ENCODE measurements at regions not wholly inside any gene's neighbourhood (a gene's known extent, or its start where the extent isn't known, plus 50 kb on each side); places are given as distances from the start of the nearest gene placed in this dataset.

- Mint-ChIP-seq H3K27me3 (ENCODE audit: low read depth) (peaks cover 2% of the 10 kb centered on the region), H3K4me1 (ENCODE audit: low read depth) (peaks cover 15% of the 10 kb centered on the region), H3K4me3 (ENCODE audit: unreplicated experiment) (no peak overlapping the region), H3K36me3 (ENCODE audit: low read depth) (no peaks in the 10 kb centered on the region), H3K9me3 (ENCODE audit: low read depth) (peaks cover 2% of the 10 kb centered on the region), H3K27ac (ENCODE audit: unreplicated experiment) (no peak overlapping the region)
- DNase-seq (ENCODE audit: low spot score), result no peak
- no peak for TF ChIP-seq CTCF (IDR thresholded peaks at IDR 0.05)
These were observed 315.5 kb upstream of the AZI2 start for GRCh38 chr3:28664123-28664522.

GRCh38 chr3:28667646-28668621, 319.3 kb upstream of the AZI2 start:
- H3K36me3 Mint-ChIP-seq (ENCODE audit: low read depth), result no peaks in the 10 kb centered on the region
- no peak overlapping the region for H3K27ac Mint-ChIP-seq (ENCODE audit: unreplicated experiment)
- peaks cover 8% of the 10 kb centered on the region for H3K4me1 Mint-ChIP-seq (ENCODE audit: low read depth)
- no peaks in the 10 kb centered on the region for H3K9me3 Mint-ChIP-seq (ENCODE audit: low read depth)
- no peak overlapping the region for H3K4me3 Mint-ChIP-seq (ENCODE audit: unreplicated experiment)
- H3K27me3 Mint-ChIP-seq (ENCODE audit: low read depth), result peaks cover 2% of the 10 kb centered on the region
- peak; percentile 89 for TF ChIP-seq CTCF (IDR thresholded peaks at IDR 0.05)
- DNase-seq (ENCODE audit: low spot score), result no peak

- Mint-ChIP-seq H3K27ac (ENCODE audit: unreplicated experiment) (no peak overlapping the region), H3K36me3 (ENCODE audit: low read depth) (no peaks in the 10 kb centered on the region), H3K4me1 (ENCODE audit: low read depth) (no peaks in the 10 kb centered on the region), H3K27me3 (ENCODE audit: low read depth) (peaks cover 5% of the 10 kb centered on the region), H3K4me3 (ENCODE audit: unreplicated experiment) (no peak overlapping the region), H3K9me3 (ENCODE audit: low read depth) (no peaks in the 10 kb centered on the region)
- TF ChIP-seq CTCF (IDR thresholded peaks at IDR 0.05), result no peak
- no peak for DNase-seq (ENCODE audit: low spot score)
These were observed 321.2 kb upstream of the AZI2 start for GRCh38 chr3:28669870-28670269.

GRCh38 chr3:28672406-28672805, 323.8 kb upstream of the AZI2 start:
- H3K4me1 Mint-ChIP-seq (ENCODE audit: low read depth), result no peaks in the 10 kb centered on the region
- DNase-seq (ENCODE audit: low spot score), result no peak
- TF ChIP-seq CTCF (IDR thresholded peaks at IDR 0.05), result no peak

GRCh38 chr3:28673446-28673845, 324.8 kb upstream of the AZI2 start:
- H3K4me1 Mint-ChIP-seq (ENCODE audit: low read depth), result no peaks in the 10 kb centered on the region
- H3K27me3 Mint-ChIP-seq (ENCODE audit: low read depth), result peaks cover 4% of the 10 kb centered on the region
- H3K9me3 Mint-ChIP-seq (ENCODE audit: low read depth), result peaks cover 5% of the 10 kb centered on the region
- no peak for DNase-seq (ENCODE audit: low spot score)
- H3K36me3 Mint-ChIP-seq (ENCODE audit: low read depth), result no peaks in the 10 kb centered on the region
- no peak overlapping the region for H3K27ac Mint-ChIP-seq (ENCODE audit: unreplicated experiment)
- no peak overlapping the region for H3K4me3 Mint-ChIP-seq (ENCODE audit: unreplicated experiment)
- no peak for TF ChIP-seq CTCF (IDR thresholded peaks at IDR 0.05)

More at GRCh38 chr3:28672406-28672805, 323.8 kb upstream of the AZI2 start:
- Mint-ChIP-seq H3K9me3 (ENCODE audit: low read depth) (peaks cover 5% of the 10 kb centered on the region), H3K27me3 (ENCODE audit: low read depth) (peaks cover 3% of the 10 kb centered on the region), H3K4me3 (ENCODE audit: unreplicated experiment) (no peak overlapping the region), H3K27ac (ENCODE audit: unreplicated experiment) (no peak overlapping the region), H3K36me3 (ENCODE audit: low read depth) (no peaks in the 10 kb centered on the region)

Measured in chondrocyte (in vitro differentiated cells).